Mucosa of stomach (tissue), 1 donor: ENCODE measurements at regions not wholly inside any gene's neighbourhood (a gene's known extent, or its start where the extent isn't known, plus 50 kb on each side); places are given as distances from the start of the nearest gene placed in this dataset.

Source experiments
- H3K27me3 ChIP-seq: one replicate; pipeline ENCODE4 v1.7.0; 2013; ENCODE audit warnings: mild to moderate bottlenecking, low read length; ENCODE audit not compliant: control insufficient read depth, insufficient read depth
- H3K36me3 ChIP-seq: one replicate; pipeline ENCODE4 v1.7.0; 2013; ENCODE audit warnings: low read length; ENCODE audit not compliant: control insufficient read depth, insufficient read depth
- H3K4me1 ChIP-seq: one replicate; pipeline ENCODE4 v1.7.0; 2013; ENCODE audit warnings: mild to moderate bottlenecking, low read length; ENCODE audit not compliant: control insufficient read depth, insufficient read depth
- H3K4me3 ChIP-seq: one replicate; pipeline ENCODE4 v1.7.0; 2013; ENCODE audit warnings: low read length
- H3K9ac ChIP-seq: one replicate; pipeline ENCODE4 v1.7.0; 2013; ENCODE audit warnings: mild to moderate bottlenecking, low read length, moderate library complexity
- H3K9me3 ChIP-seq: one replicate; pipeline ENCODE4 v1.7.0; 2013; ENCODE audit warnings: mild to moderate bottlenecking, low read length, moderate library complexity; ENCODE audit not compliant: control insufficient read depth
- donor health status: Pancreatic carcinoma.

DNA sequence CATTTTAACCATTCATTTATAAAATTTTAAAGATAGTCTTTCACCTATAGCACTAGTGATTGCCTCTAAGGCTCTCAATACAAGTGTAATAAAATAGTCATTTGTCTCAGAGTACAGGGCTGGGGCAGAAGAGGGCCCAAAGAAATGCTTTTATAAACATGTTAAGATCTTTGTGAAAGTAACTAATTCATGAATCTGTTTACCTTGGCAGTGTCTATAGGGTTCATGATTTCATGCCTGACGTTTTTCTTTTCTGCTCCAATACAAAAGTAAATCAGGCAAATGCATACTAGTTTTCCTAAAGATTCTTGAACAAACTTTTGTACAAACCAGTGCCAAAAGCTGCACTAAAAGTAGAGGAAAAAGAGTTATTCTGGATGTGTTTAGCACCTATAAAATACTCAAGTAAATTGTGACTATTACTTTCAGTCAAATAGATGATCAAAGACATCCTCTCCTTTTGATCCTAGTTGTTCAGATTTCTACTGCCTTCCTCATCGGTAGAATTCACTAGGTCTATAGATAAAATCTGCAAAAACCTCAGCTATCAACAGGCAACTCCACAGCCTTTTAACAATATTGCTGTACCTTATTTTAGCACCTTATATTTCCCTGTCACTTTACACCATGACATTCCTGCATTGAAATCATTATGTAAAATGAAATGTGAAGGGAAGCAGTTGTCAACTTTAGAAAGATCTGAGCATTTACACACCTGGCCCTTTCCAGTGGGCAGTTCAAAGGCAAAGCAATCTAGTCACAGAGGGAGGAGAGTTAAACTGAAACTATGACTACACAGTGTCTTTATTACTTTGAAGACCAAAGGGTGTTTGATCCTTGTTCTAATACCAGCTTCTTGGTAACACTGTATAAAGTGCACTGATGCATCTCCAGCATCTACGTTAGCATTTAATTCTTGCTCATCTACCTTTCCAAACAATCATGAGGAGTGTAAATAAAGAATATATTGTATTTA, 100.0 kb upstream of the MED13 start:
- H3K9ac ChIP-seq, result peak overlapping the region; percentile 22

DNA sequence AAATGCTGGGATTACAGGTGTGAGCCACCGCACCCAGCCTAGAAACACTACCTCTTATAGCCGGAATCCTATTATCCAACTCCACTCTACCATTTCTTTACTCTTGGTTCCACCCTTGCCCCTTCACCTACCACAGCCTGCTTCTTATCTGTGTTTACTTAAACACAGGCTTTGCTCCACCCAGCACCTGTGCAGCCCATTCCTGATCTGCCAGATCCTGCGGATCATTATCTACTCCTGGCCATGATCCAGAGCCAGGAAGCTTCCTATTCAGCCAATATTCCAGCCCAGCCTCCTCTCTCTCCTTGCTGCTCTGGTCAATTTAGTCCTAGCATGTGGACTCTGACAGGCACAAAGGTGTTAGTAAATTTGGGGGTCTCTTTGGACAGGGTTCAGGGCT, 98.8 kb upstream of the MED13 start:
- peak overlapping the region; percentile 58 for H3K9ac ChIP-seq
- H3K4me1 ChIP-seq, result peaks cover 38% of the 10 kb centered on the region
- no peaks in the 10 kb centered on the region for H3K36me3 ChIP-seq
- no peak overlapping the region for H3K4me3 ChIP-seq
- H3K27me3 ChIP-seq, result no peaks in the 10 kb centered on the region
- no peaks in the 10 kb centered on the region for H3K9me3 ChIP-seq

More for the DNA sequence above, 100.0 kb upstream of the MED13 start:
- no peaks in the 10 kb centered on the region for H3K27me3 ChIP-seq
- H3K4me1 ChIP-seq, result peaks cover 38% of the 10 kb centered on the region
- H3K36me3 ChIP-seq, result no peaks in the 10 kb centered on the region
- no peak overlapping the region for H3K4me3 ChIP-seq
- no peaks in the 10 kb centered on the region for H3K9me3 ChIP-seq

DNA sequence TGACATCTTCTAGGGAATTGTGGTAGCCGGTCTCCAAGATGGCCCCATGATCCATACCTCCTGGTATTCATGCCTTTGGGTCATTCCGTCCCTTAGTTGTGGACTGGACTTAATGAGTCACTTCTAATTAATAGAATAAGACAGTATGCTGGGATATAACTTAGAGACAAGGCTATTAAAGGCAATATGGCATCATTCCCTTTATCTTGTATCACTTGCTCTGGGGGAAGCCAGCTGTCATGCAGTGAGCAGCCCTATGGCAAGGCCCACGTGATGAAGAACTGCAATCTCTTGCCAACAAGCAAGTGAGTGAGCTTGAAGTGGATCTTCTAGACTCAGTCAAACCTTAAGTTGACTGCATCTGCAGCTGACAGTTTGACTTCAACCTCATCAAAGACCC, 97.8 kb upstream of the MED13 start:
- Histone ChIP-seq H3K36me3 (no peaks in the 10 kb centered on the region), H3K9me3 (no peaks in the 10 kb centered on the region), H3K4me3 (no peak overlapping the region), H3K4me1 (peaks cover 38% of the 10 kb centered on the region), H3K27me3 (no peaks in the 10 kb centered on the region), H3K9ac (no peak overlapping the region)

DNA sequence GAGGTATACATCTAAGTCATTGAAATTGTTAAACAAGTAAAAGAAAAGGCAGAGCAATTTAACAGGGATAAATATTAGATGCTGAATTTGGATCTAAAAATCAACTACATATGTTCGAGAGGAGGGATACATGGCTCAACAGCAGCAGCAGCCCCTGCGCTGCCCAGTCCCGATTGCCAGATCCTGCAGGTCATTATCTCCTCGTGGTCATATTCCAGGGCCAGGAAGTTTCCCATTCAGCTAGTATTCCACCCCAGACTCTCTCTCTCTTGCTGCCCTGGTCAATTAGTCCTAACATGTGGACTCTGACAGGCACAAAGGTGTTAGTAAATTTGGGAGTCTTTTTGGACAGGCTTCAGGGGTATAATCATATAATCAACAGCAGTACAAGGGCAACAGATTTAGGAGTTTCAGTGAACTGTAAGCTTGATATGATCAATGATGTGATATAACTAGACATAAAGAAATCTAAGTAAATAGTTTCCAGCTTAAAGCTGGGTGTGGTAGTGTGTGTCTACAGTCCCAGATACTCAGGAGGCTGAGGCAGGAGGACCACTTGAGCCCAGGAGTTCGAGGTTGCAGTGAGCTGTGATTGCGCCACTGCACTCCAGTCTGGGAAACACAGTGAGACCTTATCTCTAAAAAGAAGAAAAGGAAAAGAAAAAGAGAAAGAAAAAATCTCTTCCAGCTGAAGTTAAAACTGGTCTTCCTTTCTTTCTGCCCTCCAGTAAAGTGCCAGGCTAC, 96.5 kb upstream of the MED13 start:
- no peak overlapping the region for H3K9ac ChIP-seq
- no peaks in the 10 kb centered on the region for H3K9me3 ChIP-seq
- H3K4me3 ChIP-seq, result no peak overlapping the region
- H3K27me3 ChIP-seq, result no peaks in the 10 kb centered on the region
- no peaks in the 10 kb centered on the region for H3K36me3 ChIP-seq
- H3K4me1 ChIP-seq, result peaks cover 41% of the 10 kb centered on the region

DNA sequence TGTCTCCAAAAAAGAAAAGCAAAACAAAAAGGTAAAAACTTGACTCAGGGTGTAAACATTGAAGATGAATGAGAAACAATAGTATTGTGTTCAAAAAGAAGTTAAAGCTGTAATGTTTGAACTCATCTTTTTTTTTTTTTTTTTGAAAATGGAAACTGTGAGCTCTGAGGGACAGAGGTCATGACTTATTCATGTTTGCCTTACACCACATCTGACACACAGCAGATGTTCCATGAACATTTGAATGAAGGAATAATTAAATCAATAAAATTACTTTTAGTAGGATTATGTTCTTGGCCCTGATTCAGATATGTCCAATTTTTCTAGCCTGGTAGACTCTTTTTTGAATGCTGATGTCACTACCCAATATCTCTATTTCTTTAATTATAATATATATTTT, 95.7 kb upstream of the MED13 start:
- Histone ChIP-seq H3K36me3 (no peaks in the 10 kb centered on the region), H3K4me3 (no peak overlapping the region), H3K9me3 (no peaks in the 10 kb centered on the region), H3K9ac (no peak overlapping the region), H3K4me1 (peaks cover 41% of the 10 kb centered on the region), H3K27me3 (no peaks in the 10 kb centered on the region)

DNA sequence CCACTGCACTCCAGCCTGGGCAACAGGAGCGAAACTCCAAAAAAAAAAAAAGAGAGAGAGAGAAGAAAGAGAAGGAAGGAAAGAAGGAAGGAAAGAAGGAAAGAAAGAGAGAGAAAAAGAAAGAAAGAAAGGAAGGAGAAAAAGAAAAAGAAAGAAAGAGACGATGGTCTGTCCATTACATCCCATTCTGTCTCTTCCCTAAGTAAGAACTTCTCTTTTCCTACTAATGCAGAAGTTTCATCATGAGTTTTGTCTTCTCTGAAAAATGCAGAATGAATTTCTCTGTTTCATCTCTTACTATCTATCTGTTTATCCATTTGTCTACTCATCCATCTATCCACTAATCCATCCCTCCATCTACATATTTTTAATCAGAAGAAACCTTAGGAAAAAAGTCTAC, 94.9 kb upstream of the MED13 start:
- Histone ChIP-seq H3K27me3 (no peaks in the 10 kb centered on the region), H3K9ac (no peak overlapping the region), H3K9me3 (no peaks in the 10 kb centered on the region), H3K4me1 (peaks cover 34% of the 10 kb centered on the region), H3K36me3 (no peaks in the 10 kb centered on the region), H3K4me3 (no peak overlapping the region)

DNA sequence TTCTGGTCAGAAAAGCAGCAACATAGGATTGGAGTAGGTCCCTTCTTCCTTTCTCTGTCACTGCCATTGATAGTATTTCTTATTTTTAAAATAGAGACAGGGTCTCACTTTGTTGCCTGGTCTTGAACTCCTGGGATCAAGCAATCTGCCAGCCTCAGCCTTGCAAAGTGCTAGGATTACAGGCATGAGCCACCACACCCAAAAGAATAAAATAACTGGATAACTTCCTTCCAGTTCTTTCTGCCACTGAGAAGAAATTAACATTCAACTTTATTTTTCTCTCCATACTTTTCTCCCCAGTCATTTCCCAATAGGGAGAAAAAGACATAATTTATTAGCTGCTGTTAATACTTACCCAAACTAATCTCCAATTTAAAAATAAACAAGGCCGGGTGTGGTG, 91.9 kb upstream of the MED13 start:
- Histone ChIP-seq H3K4me3 (no peak overlapping the region), H3K9ac (no peak overlapping the region), H3K9me3 (no peaks in the 10 kb centered on the region), H3K4me1 (peaks cover 12% of the 10 kb centered on the region), H3K36me3 (no peaks in the 10 kb centered on the region), H3K27me3 (no peaks in the 10 kb centered on the region)

DNA sequence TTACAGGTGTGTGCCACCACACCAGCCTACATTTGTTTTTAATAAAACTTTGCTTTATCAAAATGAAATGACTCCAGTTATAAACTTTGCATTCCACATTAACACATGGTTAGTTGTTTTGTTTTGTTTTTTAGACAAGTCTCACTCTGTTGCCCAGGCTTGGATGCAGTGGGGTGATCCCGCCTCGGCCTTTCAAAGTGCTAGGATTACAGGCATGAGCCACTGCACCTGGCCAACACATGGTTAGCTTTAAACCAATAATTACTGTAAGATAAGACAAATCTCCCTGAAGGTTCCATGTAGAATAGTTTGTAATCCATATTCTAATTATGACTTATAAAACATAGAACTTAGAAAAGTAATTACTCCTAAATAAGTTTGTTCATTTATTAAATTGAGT, 89.8 kb upstream of the MED13 start:
- H3K27me3 ChIP-seq, result no peaks in the 10 kb centered on the region
- no peak overlapping the region for H3K4me3 ChIP-seq
- no peaks in the 10 kb centered on the region for H3K36me3 ChIP-seq
- no peaks in the 10 kb centered on the region for H3K9me3 ChIP-seq
- H3K9ac ChIP-seq, result no peak overlapping the region
- peaks cover 10% of the 10 kb centered on the region for H3K4me1 ChIP-seq

DNA sequence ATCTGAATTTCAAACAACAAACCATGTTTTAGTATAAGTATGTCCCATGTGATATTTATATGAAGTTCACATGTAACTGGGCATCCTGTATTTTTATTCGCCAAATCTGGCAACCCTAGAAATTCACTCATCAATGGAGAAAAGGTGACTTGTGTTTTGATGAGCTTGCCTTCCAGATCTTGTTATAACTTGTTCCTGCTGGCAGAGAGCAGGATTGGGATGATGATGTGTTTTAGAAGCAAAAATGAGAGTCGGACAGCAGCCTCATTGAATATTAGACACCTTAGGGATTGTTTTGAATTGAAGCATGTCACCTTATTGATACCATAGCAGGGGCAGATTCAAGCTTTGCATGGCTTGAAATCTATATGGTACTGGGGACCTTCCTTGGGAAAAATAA, 85.4 kb upstream of the MED13 start:
- H3K4me1 ChIP-seq, result peaks cover 18% of the 10 kb centered on the region
- H3K27me3 ChIP-seq, result no peaks in the 10 kb centered on the region
- H3K9ac ChIP-seq, result no peak overlapping the region
- no peaks in the 10 kb centered on the region for H3K9me3 ChIP-seq
- H3K36me3 ChIP-seq, result no peaks in the 10 kb centered on the region
- H3K4me3 ChIP-seq, result no peak overlapping the region

DNA sequence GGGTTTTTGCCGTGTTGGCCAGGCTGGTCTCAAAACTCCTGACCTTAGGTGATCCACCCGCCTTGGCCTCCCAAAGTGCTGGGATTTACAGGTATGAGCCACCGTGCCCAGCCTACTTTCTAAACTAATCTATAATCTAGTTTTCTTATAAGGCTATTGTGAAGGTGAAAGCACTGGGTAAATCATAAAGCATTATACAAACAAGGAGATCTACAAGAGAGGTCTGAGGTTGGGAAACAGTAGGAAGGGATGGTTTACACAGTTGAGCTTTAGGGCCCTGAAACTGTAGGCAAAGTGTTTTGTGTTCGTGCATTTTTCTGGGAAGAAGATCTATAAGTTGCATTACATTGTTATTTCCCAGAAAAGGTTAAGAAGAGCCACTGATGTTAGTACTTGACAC, 84.9 kb upstream of the MED13 start:
- Histone ChIP-seq H3K36me3 (no peaks in the 10 kb centered on the region), H3K9me3 (no peaks in the 10 kb centered on the region), H3K9ac (no peak overlapping the region), H3K4me1 (peaks cover 18% of the 10 kb centered on the region), H3K27me3 (no peaks in the 10 kb centered on the region), H3K4me3 (no peak overlapping the region)

DNA sequence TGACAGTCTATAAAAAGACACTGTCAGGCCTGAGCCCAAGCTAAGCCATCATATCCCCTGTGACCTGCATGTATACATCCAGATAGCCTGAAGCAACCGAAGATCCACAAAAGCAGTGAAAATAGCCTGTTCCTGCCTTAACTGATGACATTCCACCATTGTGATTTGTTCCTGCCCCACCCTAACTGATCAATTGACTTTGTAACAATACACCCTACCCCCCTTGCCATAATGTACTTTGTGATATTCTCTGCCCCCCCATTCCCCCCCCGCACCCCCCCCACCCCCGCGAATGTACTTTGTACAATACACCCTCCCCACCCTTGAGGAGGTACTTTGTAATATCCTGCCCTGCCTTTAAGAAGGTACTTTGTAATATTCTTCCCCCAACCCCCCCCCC, 82.2 kb upstream of the MED13 start:
- no peaks in the 10 kb centered on the region for H3K36me3 ChIP-seq
- H3K9me3 ChIP-seq, result no peaks in the 10 kb centered on the region
- no peak overlapping the region for H3K4me3 ChIP-seq
- H3K4me1 ChIP-seq, result peaks cover 25% of the 10 kb centered on the region
- no peaks in the 10 kb centered on the region for H3K27me3 ChIP-seq
- H3K9ac ChIP-seq, result no peak overlapping the region

DNA sequence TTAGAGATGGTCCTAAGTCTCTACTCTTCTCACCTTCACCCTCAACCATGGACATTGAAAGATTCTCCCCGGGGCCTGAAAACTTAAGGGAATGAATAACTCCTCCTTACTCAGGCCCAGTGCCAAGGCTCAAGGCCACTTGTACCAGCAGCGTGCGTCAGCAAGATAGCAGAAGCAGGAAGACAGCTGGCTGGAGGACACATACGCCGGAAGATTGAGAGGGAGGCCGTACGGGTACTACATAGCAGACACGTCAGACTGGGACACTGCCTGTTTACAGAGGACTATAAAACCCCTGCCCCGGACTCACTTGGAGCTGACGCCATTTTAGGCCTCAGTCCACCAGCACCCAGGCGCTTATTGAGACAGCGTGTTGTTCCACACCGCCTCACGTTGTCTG, 75.8 kb upstream of the MED13 start:
- peaks cover 14% of the 10 kb centered on the region for H3K27me3 ChIP-seq
- H3K9me3 ChIP-seq, result no peaks in the 10 kb centered on the region
- peaks cover 7% of the 10 kb centered on the region for H3K4me1 ChIP-seq
- H3K4me3 ChIP-seq, result no peak overlapping the region
- no peaks in the 10 kb centered on the region for H3K36me3 ChIP-seq
- H3K9ac ChIP-seq, result no peak overlapping the region
